ENCODE measurements at regions not wholly inside any gene's neighbourhood (a gene's known extent, or its start where the extent isn't known, plus 50 kb on each side); places are given as distances from the start of the nearest gene placed in this dataset.

DNA sequence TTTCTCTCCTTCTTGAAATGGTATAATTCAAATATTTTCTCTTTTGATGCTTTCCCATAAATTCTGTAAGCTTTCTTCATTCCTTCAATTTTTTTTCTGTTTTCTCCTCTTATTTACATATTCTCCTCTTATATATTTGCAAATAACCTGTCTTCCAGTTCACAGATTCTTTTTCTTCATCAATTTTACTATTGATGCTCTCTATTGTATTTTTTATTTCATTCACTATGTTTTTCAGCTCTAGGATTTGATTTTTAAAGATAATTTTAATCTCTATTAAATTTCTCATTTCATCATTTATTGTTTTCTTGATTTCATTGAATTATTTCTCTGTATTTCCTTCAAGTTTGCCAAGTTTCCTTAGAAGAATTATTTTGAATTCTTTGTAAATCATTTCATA is 54.0 kb upstream of the PRPS1L1 start:
- in situ Hi-C loops (cut with HindIII; ENCODE audit: low sequenced_read_pairs): no loop called here

DNA sequence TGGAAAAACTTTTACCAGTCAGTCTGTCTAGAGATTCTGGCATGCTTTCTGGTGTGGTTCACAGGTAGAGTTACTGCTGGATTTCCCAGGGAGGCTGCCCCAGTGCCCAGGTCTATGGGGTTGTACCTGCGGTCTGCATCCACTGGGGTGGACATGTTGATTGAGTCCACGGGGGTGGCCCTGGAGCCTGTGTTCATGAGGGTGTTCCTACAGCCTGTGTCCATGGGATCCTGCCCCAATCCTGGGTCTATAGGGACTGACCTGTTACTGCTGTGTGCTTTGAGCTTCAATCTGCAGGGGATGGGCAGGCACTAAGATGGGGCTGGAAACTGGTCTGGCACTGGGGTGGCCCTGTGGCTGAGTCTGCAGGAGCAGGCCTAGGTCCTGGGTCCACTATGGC is 54.5 kb upstream of the PRPS1L1 start:
- in situ Hi-C loops (cut with HindIII; ENCODE audit: low sequenced_read_pairs): no loop called here

DNA sequence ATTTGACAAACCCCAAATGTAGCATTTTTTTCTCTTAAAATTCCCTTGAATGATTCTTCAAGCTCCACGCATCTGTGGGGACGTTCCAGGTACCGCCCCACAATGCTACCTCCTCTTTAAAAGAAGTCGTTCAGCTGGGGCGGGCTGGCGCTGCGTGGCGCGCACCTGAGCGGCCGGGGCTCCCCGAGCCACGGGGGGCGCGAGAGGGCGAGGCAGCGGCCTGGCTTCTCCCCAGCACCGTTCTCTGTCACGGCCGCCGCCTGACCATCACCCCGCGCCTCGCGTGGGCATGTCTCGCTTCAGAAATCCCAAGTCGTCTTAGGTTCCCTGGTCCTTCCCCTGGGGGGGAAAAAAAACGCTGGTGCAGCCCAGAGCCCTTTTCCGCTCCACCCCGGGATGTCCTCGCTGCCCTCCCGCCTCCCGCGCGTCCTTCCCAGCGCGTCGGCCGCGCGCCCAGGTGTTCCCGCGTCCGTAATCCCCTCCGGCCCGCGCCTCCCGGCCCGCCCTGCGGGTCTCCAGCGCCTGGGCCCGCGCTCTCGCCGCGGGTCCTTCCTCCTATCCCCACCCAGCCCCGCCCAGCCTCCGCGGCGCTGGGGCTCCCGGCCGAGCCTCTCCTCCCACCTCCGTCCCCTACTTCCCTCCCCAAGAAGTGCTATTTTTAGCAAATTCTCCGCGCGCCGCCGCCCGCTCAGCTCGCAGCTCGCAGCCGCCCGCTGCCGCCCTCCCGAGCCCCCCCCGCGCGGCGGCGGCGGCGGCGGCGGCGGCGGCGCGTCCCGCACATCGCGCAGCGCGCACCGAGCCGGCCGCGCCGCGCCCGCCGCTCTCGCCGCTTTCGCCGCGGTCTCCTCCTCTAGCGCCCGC is 58.7 kb upstream of the PRPS1L1 start:
- in situ Hi-C loops (cut with HindIII; ENCODE audit: low sequenced_read_pairs): no loop called here

DNA sequence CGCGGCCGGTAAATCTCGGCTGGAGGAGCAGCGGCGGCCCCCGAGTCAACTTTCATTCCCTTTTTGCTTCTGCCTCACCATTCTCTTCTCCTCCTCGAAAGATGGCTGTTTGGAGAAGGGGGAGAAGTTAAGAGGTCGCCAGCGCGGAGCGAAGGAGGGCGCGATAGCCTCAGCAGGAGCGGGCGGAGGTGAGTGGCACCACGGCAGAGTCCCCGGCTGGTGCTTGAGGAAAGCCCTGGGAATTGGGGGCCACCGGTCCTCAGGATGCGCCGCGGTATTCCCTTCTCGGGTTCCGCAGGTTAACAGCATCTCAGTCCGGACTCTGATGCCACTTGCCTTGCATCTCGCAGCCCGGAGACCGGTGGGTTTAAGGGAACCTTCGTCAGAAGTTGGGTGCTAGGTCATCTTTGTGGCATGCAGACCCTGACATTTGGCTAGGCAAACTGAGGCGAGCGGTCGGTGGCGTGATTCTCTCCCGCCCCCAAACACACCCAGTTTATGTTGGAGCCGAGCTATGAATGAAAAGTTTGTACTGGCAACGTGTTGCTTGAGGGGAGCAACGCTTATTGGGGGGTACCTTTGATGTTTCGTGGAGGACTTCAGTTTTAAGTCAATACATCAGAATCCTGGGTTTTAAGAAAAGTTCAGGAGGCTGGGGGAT is 59.5 kb upstream of the PRPS1L1 start:
- in situ Hi-C loops (cut with HindIII; ENCODE audit: low sequenced_read_pairs): no loop called here

DNA sequence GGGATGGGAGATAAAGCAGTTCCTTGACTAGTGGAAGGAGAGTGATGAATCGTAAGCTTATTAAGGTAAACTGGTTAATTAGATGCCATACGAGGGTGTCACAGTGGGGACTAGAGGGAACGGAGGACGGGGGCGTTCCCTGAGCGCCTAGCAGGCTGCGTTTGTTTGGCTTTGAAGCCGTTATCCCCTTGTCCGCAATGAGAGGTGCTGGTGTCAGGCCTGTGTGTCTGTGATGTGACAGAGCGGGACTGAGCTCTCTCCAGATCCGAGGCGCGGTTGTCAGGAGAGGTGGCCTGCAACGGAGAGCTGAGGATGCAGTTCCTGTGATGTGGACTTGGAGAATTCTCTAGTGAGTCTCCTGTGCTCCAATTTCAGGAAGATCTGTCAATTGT is 60.0 kb upstream of the PRPS1L1 start:
- in situ Hi-C loops (cut with HindIII; ENCODE audit: low sequenced_read_pairs): no loop called here

DNA sequence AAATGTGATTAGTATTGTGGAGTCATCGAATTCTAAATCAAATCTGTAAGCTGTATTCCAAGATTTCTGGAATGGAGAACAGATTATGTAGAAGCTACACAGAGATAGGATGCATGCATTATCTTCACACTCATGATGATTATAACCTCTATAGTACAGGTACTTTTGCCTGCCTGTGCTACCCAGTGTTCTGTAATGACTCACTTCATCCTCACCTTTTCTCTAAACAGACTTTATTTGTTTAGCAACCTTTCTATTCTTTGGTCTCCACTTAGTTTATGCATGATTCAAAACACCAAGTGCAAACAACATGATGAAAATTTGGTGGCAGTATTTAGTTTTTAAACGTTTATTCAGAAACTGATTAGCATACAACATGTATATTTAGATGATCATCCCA is 68.4 kb upstream of the PRPS1L1 start:
- in situ Hi-C loops (cut with HindIII; ENCODE audit: low sequenced_read_pairs): no loop called here

DNA sequence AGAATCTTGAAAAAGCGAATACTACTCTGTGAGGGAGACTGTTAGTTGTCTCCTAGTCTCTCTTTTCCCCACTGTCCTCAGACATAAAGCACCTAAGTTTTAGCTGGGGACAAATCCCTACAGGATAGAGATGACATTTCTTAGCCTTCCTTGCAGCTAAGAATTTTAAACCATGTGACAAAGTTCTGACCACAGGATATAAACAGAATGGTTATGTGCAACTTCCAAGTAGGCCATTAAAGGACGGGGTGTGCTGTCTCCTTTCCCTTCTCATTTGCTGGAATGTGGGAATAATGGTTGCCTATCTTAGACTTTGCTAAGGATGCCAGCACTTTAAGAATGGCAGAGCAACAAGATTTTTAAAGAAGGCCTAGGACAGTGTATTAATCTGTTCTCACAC is 74.9 kb upstream of the PRPS1L1 start:
- in situ Hi-C loops (cut with HindIII; ENCODE audit: low sequenced_read_pairs): no loop called here

DNA sequence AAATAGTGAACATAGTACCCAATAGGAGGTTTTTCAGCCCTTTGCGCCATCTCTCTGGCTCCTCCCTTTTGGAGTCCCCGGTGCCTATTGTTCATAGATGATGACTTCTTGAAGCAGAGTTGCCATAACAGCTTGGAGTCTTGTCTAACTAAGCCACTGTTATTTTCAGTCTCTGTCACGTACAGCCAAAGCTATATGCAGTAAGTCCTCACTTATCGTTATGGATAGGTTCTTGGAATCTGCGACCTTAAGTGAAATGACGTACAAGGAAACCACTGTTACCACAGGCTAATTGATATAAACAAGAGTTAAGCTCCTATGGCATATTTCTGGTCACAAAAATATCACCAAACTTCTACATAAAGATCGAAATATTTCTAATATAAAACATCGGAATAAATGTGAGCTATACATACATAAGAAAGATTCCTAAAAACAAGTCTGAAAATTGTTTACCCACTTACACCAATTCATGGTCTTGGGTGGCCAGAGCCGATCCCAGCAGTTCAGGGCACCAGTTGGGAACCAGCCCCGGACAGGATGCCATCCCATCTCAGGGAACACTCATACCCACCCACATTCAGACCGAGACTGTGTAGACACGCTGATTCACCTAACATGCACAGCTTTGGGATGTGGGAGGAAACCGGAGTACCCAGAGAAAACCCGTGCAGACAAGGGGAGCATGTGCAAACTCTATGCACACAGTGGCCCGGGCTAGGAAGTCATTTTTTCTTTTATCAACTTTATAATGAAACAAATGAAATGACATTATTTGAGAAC is 76.0 kb upstream of the PRPS1L1 start:
- in situ Hi-C loops (cut with HindIII; ENCODE audit: low sequenced_read_pairs): no loop called here

DNA sequence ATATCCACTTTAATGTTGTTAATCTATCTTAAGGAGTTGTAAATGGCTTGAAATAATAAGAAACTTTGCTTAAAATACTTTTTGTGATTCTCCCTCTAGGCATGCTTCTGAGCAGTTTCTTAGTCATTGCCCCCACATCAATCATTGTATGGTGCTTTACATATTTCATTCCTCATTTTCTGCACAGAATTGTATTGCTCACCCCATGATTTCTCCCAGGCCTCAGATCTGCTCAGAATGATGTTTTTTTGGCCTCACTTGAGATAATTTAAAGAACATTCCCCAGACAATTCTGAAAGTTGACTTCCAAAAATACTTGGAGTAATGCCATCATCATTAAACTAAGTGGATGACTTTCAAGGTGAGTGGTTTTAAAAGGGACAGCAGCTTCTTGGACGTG is 82.1 kb upstream of the PRPS1L1 start:
- in situ Hi-C loops (cut with HindIII; ENCODE audit: low sequenced_read_pairs): no loop called here

DNA sequence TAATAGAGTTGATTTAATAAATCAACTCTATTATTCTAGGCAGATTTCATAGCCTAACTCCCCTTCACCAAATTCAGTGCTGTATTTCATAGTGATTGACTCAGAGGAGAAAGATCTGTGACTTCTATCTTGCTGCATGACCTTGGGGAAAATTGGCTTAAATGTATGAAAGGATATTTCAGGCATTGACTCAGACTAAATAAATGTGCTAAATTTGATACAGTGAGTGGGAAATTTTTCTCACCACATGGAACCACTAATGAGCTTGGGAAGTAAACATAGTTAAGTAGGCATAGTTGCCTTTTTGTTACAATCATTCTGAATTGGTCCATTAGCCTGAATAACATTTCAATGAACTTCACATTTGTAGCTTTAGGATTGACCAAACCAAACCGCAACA is 89.0 kb upstream of the PRPS1L1 start:
- in situ Hi-C loops (cut with HindIII; ENCODE audit: low sequenced_read_pairs): no loop called here

DNA sequence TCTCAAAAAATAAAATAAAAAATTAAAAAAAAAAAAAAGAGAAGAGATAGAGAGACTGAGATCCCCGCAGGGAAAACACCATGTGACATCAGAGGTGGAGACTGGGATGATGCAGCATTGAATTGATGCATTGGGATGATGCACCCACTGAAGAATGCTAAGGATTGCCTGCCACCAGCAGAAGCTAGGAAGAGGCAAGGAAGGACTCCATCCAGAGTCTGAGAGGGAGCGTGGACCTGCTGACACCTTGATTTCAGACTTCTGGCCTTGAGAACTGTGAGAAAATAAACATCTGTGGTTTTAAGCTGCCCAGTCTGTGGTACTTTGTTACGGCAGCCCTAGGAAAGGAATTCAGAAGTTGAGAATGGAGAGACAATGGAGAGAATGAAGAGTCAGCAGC is 89.8 kb upstream of the PRPS1L1 start:
- in situ Hi-C loops (cut with HindIII; ENCODE audit: low sequenced_read_pairs): no loop called here

DNA sequence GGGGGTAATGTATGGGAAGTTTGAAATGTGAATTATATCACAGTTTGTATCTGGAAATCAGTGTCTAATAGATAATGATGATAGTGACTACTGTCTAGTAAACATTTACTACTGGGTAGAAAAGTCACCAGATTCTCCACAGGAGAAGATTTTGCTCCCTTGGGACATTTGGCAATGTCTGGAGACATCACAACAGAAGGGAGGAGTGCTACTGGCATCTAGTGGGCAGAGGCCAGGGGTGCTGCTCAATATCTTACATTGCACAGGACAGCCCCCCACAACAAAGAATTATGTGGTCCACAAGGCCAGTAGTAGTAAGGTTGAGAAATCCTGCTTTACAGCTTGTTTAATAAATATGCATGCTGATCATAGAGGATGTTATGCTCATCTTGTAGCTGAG is 92.3 kb upstream of the PRPS1L1 start:
- in situ Hi-C loops (cut with HindIII; ENCODE audit: low sequenced_read_pairs): no loop called here

DNA sequence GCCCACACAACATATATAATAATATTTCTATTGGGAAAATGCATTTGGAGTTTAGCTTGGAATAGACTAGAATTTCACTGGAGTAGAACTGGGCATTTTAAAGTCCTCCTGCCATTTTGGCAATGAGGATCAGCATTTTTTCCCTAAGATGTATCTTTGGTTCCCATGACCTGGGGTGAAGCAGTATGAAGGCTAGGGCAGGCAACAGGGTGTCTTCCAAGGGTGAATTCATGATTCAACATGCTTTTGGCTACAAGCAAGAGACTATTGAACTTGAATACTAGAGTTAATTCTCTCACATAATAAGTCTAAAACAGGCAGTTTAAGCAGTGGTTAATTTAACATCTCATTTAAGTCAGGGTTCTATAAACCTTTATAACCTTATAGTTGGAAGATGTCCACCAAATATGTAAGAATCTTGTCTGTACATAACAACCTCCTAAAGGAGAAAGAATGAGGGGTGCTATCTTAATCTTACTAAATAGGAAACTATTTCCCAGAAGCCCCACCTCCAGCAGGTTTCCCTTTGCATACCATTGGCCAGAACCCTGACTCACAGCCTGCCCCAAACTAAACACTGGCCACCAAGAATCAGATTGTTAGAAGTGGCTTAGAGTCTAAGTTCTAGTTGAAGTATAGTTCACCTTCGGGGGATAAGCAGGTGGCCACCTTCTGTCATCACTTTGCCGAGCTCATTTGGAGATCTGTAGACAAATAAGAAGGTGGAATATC is 96.0 kb upstream of the PRPS1L1 start:
- in situ Hi-C loops (cut with HindIII; ENCODE audit: low sequenced_read_pairs): no loop called here

DNA sequence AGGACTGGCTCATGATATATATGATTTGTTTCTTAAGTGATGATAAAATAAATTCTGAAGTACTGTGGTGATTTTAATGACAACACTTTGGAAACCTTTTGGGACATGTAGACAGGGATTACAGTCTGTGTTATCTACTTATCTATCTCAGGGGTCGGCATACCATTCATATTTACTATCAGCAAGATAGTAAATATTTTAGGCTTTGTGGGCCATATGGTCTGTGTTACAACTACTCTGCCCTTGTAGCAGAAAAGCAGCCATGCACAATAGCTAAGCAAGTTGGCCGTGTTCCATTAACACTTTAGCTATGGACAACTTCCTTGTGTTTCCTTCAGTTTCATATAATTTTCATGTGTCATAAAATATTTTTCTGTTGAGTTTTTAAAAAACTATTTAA is 97.8 kb upstream of the PRPS1L1 start:
- in situ Hi-C loops (cut with HindIII; ENCODE audit: low sequenced_read_pairs): no loop called here

DNA sequence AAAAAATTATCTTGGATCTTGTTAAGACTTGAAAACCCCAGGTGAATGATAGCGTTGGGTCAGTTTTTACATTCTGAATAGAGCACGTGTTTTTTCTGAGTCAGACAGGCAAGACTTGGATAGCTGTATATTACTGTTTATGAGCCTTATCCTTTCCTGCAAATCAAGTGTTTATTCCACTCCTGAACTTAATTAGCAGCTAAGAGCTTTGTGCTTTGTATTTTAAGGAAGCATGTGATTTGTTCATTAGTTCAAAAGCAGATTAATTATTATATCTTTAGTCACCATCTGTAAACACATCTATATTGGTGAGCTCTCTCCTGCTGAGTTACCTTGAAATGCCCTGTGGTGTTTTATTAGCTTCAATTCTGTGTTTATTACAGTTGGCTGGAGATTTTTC is 98.6 kb upstream of the PRPS1L1 start:
- in situ Hi-C loops (cut with HindIII; ENCODE audit: low sequenced_read_pairs): no loop called here

DNA sequence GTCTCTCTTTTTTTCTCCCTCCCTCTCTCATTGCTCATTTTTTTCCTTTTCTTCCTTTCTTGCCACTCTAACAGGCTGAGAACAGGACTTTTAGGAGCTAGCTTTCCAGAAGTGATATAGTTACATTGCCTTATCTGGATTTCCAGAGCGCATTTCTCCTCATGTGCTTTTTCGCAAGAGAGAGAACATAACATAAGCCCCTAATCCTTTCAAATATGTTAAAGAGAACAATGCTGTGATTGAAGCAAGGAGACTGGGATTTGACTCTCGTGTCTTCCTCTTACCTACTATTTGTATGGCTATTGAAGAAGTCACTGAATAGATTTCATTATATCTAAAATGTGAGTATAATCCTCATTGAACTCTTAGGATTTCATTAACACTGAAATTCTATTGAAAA is 101.2 kb upstream of the PRPS1L1 start:
- in situ Hi-C loops (cut with HindIII; ENCODE audit: low sequenced_read_pairs): no loop called here

DNA sequence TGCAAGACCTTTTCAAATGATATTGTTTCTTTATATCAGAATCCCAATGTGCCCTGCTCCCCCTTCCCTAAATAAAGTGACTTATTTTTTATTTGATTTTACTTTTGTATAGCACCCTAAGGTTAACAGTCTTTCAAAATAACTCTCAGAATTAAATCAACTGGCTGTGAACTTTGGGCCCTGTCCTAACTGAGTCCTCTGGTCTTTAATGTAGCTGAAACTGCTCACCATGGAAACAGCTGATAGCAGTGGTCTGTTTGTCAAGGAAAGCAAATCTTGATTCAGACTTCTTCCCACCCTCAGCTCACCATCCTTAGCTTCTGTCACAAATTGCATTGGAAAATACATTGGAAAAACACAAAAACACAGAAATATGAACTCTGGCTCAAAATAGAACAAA is 105.2 kb upstream of the PRPS1L1 start:
- in situ Hi-C loops (cut with HindIII; ENCODE audit: low sequenced_read_pairs): no loop called here

DNA sequence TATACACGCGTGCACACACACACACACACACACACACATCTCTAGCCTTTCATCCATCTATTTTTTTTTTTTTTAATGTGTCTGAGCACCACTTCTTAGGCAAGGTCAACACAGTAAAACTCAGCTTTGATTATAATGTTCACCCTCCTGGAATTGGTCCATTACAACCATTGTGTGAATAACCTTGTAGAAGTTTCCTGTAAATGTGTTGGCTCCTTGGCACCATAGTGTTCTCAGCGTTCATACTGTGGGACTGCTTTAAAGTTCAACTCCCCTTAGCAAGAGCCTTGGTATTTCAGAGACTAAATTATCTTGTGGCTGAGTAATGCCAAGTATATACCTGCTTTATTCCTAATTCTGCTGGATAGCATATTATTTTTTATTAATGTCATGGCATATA is 106.3 kb upstream of the PRPS1L1 start:
- in situ Hi-C loops (cut with HindIII; ENCODE audit: low sequenced_read_pairs): no loop called here

DNA sequence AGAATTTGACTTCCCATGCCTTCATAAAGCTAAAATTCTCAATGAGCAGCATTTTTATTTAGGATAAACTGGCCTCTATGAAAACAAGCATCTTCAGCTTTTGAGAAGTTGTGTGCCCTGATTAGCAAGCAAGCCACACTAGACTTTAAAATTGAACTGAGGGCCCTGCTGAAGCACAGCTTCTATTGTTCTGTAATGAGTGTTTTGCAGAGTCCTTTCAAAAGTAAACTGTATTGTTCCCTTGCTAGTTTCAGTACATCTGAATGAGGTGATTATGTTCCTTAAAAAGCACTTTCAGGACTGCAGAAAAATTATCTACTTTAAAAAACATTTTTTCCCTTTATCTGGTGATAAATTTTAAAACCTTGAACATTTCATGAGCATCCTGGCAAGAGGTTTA is 113.3 kb upstream of the PRPS1L1 start:
- in situ Hi-C loops (cut with HindIII; ENCODE audit: low sequenced_read_pairs): no loop called here

DNA sequence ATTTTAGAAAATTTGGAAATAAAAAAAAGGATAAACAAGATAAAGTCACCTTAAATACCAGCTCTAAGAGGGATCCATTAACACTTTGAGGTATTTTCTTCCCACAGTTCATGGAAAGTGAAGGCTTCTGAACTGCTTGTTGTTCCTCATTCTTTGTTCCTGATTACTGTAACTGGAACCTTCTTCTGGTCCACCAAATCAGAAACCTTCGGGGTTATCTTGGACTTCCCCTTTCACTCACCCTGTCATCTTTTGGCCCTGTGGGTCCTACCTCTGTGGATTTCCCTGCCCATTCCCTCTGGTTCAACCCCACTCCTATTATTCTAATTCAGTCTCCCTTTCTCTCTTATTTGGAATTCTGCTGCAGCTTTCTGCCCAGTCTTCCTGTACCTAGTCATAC is 116.5 kb upstream of the PRPS1L1 start:
- in situ Hi-C loops (cut with HindIII; ENCODE audit: low sequenced_read_pairs): no loop called here

DNA sequence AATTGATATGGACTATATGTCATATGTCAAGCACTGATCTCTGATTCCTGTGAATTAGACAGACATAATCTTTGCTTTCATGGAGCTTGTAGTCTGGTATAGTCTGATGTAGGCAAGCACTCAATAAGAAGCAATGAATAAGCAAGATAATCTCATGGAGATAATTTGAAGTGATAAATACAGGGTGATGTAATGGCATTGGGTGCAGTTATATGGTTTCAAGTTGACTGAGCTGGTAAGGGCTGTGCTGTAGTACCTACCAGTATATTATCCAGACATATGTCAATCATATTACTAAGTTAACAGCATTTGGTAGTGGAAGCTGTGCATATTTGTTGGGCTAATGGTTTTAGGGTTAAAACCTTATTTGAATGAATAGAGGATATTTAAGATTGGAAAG is 117.5 kb upstream of the PRPS1L1 start:
- in situ Hi-C loops (cut with HindIII; ENCODE audit: low sequenced_read_pairs): no loop called here
